BLaER1 (cell line): ENCODE measurements at regions not wholly inside any gene's neighbourhood (a gene's known extent, or its start where the extent isn't known, plus 50 kb on each side); places are given as distances from the start of the nearest gene placed in this dataset.

Experiments used
- H3K27ac ChIP-seq: shearing (Covaris generic); formaldehyde crosslinking; 2 replicates; pipeline ENCODE4 v1.8.1; 2022
- H3K27me3 ChIP-seq: shearing (Covaris generic); formaldehyde crosslinking; 2 replicates; pipeline ENCODE4 v1.8.1; 2022
- H3K36me3 ChIP-seq: shearing (Covaris generic); formaldehyde crosslinking; 2 replicates; pipeline ENCODE4 v1.8.1; 2022
- H3K4me1 ChIP-seq: shearing (Covaris generic); formaldehyde crosslinking; 2 replicates; pipeline ENCODE4 v1.8.1; 2022
- H3K4me2 ChIP-seq: shearing (Covaris generic); formaldehyde crosslinking; 2 replicates; pipeline ENCODE4 v1.8.1; 2022
- H3K4me3 ChIP-seq: shearing (Covaris generic); formaldehyde crosslinking; 2 replicates; pipeline ENCODE4 v1.8.1; 2022
- H3K9ac ChIP-seq: shearing (Covaris generic); formaldehyde crosslinking; 2 replicates; pipeline ENCODE4 v1.8.1; 2022
- H3K9me3 ChIP-seq: shearing (Covaris generic); formaldehyde crosslinking; 2 replicates; pipeline ENCODE4 v1.8.1; 2022
- H4K20me1 ChIP-seq: shearing (Covaris generic); formaldehyde crosslinking; 2 replicates; pipeline ENCODE4 v1.8.1; 2022
- Cebpa-rat ChIP-seq: shearing (Covaris generic); IDR thresholded peaks from 2 replicates; pipeline ENCODE4 v1.8.1; 2022

DNA sequence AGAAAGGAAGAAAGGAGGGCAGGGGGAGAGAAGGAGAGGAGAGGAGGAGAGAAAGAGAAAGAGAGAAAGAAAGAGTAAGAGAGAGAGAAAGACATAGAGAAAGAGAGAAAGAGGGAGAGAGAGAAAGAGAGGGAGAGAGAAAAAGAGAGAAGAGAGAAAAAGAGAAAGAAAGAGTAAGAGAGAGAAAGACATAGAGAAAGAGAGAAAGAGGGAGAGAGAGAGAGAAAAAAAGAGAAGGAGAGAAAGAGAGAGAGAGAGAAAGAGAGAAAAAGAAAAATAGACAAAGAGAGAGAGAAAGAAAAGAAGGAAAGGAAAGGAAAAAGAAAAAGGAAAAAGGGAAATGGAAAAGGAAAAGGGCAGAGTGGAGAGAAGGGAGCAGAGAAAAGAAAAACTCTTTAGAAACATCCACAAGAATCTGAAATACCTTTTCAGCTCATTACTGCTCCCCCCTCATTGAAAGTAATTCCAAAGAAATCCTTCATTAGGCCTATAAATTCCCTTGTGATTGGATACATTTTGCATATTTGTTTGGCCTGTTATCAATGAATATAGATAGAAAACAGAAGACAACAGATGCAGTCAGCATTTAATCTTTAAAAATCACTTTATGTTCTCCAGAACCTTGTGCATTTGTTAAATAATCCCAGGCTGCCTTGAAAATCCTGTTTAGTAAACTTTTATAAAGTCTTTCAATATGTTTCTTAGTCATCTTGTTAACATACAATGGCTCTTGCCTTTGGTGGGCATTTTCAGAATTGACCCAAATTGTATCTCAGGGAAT lies 411.5 kb downstream of the NFIB start:
- no peak overlapping the region for H3K4me2 ChIP-seq
- no peaks in the 10 kb centered on the region for H3K4me1 ChIP-seq
- H3K9ac ChIP-seq = no peak overlapping the region
- H4K20me1 ChIP-seq = no peaks in the 10 kb centered on the region
- no peaks in the 10 kb centered on the region for H3K36me3 ChIP-seq
- 0 out of 2 replicates have a peak, but pooled peaks cover 10% of the 10 kb centered on the region for H3K9me3 ChIP-seq
- TF ChIP-seq Cebpa-rat = no peak
- H3K27ac ChIP-seq = no peak overlapping the region
- H3K4me3 ChIP-seq = no peak overlapping the region
- H3K27me3 ChIP-seq = no peaks in the 10 kb centered on the region

DNA sequence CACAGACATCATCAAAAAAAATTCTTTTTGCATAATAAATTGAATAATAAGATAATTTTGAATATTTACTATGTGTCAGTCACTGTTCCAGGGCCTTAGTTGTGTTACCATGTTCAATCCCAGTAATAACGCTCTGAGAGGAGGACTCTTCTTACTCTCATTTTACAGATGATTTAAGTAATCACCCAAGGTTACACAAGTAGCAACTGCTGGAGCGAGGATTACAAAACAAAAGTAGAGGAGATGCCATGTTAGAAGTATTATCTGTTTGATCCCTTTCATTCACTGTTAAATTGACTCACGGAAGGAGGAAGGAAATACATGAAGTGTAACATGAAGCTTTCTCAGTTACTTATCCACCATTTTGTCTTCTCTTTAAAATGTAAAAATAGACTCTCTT lies 412.8 kb downstream of the NFIB start:
- H3K4me3 ChIP-seq = no peak overlapping the region
- no peaks in the 10 kb centered on the region for H3K27me3 ChIP-seq
- no peaks in the 10 kb centered on the region for H3K4me1 ChIP-seq
- H4K20me1 ChIP-seq = no peaks in the 10 kb centered on the region
- H3K9ac ChIP-seq = no peak overlapping the region
- H3K9me3 ChIP-seq = no peaks in the 10 kb centered on the region
- no peak for TF ChIP-seq Cebpa-rat
- no peak overlapping the region for H3K4me2 ChIP-seq
- H3K36me3 ChIP-seq = no peaks in the 10 kb centered on the region
- H3K27ac ChIP-seq = no peak overlapping the region

DNA sequence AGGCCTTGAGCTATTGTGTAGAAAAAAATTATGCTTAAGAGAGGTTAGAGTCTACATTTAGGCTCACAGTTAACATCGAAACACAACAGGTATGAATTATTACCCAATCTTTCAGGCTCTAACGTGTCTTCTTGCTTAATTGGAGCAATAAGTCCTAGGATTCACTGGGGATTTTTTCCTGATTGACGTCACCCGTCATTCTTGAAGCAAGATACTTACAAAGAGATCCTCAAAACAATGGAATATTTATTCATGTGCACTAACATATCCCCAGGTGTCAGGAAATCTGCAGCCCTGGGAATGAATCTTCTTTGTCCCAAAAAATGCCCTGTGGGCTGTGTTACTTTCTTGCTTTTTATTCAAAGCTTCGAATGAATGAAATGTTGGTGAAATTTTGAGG lies 413.5 kb downstream of the NFIB start:
- no peaks in the 10 kb centered on the region for H3K27me3 ChIP-seq
- H3K36me3 ChIP-seq = no peaks in the 10 kb centered on the region
- no peak for TF ChIP-seq Cebpa-rat
- no peak overlapping the region for H3K4me2 ChIP-seq
- no peaks in the 10 kb centered on the region for H3K4me1 ChIP-seq
- H4K20me1 ChIP-seq = no peaks in the 10 kb centered on the region
- H3K9ac ChIP-seq = no peak overlapping the region
- H3K27ac ChIP-seq = no peak overlapping the region
- H3K9me3 ChIP-seq = no peaks in the 10 kb centered on the region
- no peak overlapping the region for H3K4me3 ChIP-seq

- no peak for TF ChIP-seq Cebpa-rat
- Histone ChIP-seq H3K9me3 (no peaks in the 10 kb centered on the region), H3K4me3 (no peak overlapping the region), H3K9ac (no peak overlapping the region), H3K36me3 (no peaks in the 10 kb centered on the region), H4K20me1 (no peaks in the 10 kb centered on the region), H3K4me1 (no peaks in the 10 kb centered on the region), H3K27me3 (no peaks in the 10 kb centered on the region), H3K27ac (no peak overlapping the region), H3K4me2 (no peak overlapping the region)
Observed at GRCh38 chr9:13899924-13900323, 414.0 kb downstream of the NFIB start.

- no peaks in the 10 kb centered on the region for H3K9me3 ChIP-seq
- no peak overlapping the region for H3K4me3 ChIP-seq
- TF ChIP-seq Cebpa-rat = no peak
- H4K20me1 ChIP-seq = no peaks in the 10 kb centered on the region
- H3K27me3 ChIP-seq = no peaks in the 10 kb centered on the region
- no peak overlapping the region for H3K4me2 ChIP-seq
- H3K27ac ChIP-seq = no peak overlapping the region
- H3K4me1 ChIP-seq = no peaks in the 10 kb centered on the region
- H3K9ac ChIP-seq = no peak overlapping the region
- H3K36me3 ChIP-seq = no peaks in the 10 kb centered on the region
Observed at GRCh38 chr9:13898957-13899356, 415.0 kb downstream of the NFIB start.

- TF ChIP-seq Cebpa-rat = no peak
- no peaks in the 10 kb centered on the region for H3K4me1 ChIP-seq
- H3K27me3 ChIP-seq = no peaks in the 10 kb centered on the region
- H4K20me1 ChIP-seq = no peaks in the 10 kb centered on the region
- H3K27ac ChIP-seq = no peak overlapping the region
- no peak overlapping the region for H3K9ac ChIP-seq
- H3K36me3 ChIP-seq = no peaks in the 10 kb centered on the region
- H3K9me3 ChIP-seq = no peaks in the 10 kb centered on the region
- H3K4me2 ChIP-seq = no peak overlapping the region
- H3K4me3 ChIP-seq = no peak overlapping the region
Observed at GRCh38 chr9:13896922-13897835, 416.8 kb downstream of the NFIB start.

- Histone ChIP-seq H3K27ac (no peak overlapping the region), H3K4me3 (no peak overlapping the region), H4K20me1 (no peaks in the 10 kb centered on the region), H3K9me3 (no peaks in the 10 kb centered on the region), H3K9ac (no peak overlapping the region), H3K4me1 (no peaks in the 10 kb centered on the region), H3K27me3 (no peaks in the 10 kb centered on the region), H3K4me2 (no peak overlapping the region), H3K36me3 (no peaks in the 10 kb centered on the region)
- no peak for TF ChIP-seq Cebpa-rat
Observed at GRCh38 chr9:13896047-13896446, 417.9 kb downstream of the NFIB start.

DNA sequence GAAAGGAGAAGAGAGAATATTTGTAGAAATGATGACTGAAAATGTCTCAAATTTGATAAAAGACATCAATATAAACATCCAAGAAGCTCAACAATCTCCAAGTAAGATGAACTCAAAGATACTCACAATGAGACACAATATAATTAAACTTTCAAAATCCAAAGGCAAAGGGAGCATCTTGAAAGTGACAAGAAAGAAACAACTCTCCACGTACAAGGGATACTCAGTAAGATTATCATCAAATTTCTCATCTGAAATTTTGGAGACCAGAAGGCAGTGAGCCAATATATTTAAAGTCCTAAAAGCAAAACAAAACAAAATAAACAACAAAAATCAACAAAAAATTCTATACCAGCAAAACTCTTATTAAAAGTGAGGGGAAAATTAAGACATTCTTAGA lies 428.7 kb downstream of the NFIB start:
- Histone ChIP-seq H3K36me3 (no peaks in the 10 kb centered on the region), H3K9me3 (peaks cover 3% of the 10 kb centered on the region; the same call in 1 of the 2 replicates), H3K27me3 (no peaks in the 10 kb centered on the region), H3K9ac (no peak overlapping the region), H3K4me1 (no peaks in the 10 kb centered on the region), H4K20me1 (no peaks in the 10 kb centered on the region), H3K4me3 (no peak overlapping the region), H3K4me2 (no peak overlapping the region), H3K27ac (no peak overlapping the region)
- TF ChIP-seq Cebpa-rat = no peak

GRCh38 chr9:13879981-13880380 lies 434.0 kb downstream of the NFIB start:
- H3K4me1 ChIP-seq = no peaks in the 10 kb centered on the region
- no peaks in the 10 kb centered on the region for H3K36me3 ChIP-seq
- H3K27ac ChIP-seq = no peak overlapping the region
- H3K4me3 ChIP-seq = no peak overlapping the region
- H3K9ac ChIP-seq = no peak overlapping the region
- H3K27me3 ChIP-seq = no peaks in the 10 kb centered on the region
- H3K4me2 ChIP-seq = no peak overlapping the region
- peaks cover 2% of the 10 kb centered on the region; the same call in 1 of the 2 replicates for H3K9me3 ChIP-seq
- no peaks in the 10 kb centered on the region for H4K20me1 ChIP-seq
- no peak for TF ChIP-seq Cebpa-rat

DNA sequence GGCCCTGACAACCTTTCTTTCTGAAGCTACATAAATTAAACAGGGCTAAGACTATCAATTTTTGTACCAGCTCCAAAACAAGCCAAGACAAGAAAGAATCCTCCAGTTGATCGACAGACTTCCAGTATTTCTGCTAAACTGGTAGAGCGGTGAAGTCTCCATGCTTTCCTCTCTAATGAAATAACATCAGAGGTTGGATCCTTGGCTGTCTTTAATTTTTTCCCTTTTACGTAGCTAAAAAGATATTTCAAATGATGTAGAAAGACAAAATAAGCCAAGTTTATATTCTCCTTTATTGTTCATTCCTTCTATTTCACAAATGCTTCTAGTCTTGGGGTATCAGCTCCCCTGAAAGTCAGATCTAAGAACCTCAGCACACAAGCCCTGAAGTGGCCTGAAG lies 434.9 kb downstream of the NFIB start:
- H3K4me1 ChIP-seq = no peaks in the 10 kb centered on the region
- H4K20me1 ChIP-seq = no peaks in the 10 kb centered on the region
- H3K27ac ChIP-seq = no peak overlapping the region
- no peak overlapping the region for H3K4me2 ChIP-seq
- H3K9me3 ChIP-seq = peaks cover 11% of the 10 kb centered on the region
- TF ChIP-seq Cebpa-rat = no peak
- no peaks in the 10 kb centered on the region for H3K27me3 ChIP-seq
- no peaks in the 10 kb centered on the region for H3K36me3 ChIP-seq
- H3K9ac ChIP-seq = no peak overlapping the region
- H3K4me3 ChIP-seq = no peak overlapping the region
